Ascending aorta (tissue), 2 donors: ENCODE measurements at regions not wholly inside any gene's neighbourhood (a gene's known extent, or its start where the extent isn't known, plus 50 kb on each side); places are given as distances from the start of the nearest gene placed in this dataset.

Experiments
- DNase-seq, 2 donors: peaks; one replicate each; pipeline ENCODE4 v3.0.0-alpha.2; 2019; ENCODE audit warnings: low spot score in 2 of 2
- H3K27ac ChIP-seq, 2 donors: fragments of 200-600 bp; sonication (generic); one replicate each; pipeline ENCODE4 v1.5.1; 2016 to 2017; ENCODE audit warnings: mild to moderate bottlenecking in 1 of 2
- H3K27me3 ChIP-seq: fragments of 200-600 bp; sonication (generic); one replicate; pipeline ENCODE4 v1.5.1; 2017
- H3K36me3 ChIP-seq, 2 donors: fragments of 200-600 bp; sonication (generic); one replicate each; pipeline ENCODE4 v1.5.1; 2016
- H3K4me1 ChIP-seq, 2 donors: fragments of 200-600 bp; sonication (generic); one replicate each; pipeline ENCODE4 v1.5.1; 2016 to 2017; ENCODE audit warnings: mild to moderate bottlenecking in 1 of 2
- H3K4me3 ChIP-seq, 2 donors: fragments of 200-600 bp; sonication (generic); one replicate each; pipeline ENCODE4 v1.5.1; 2016 to 2017; ENCODE audit warnings: mild to moderate bottlenecking in 1 of 2
- H3K9me3 ChIP-seq, 2 donors: fragments of 200-600 bp; sonication (generic); one replicate each; pipeline ENCODE4 v1.5.1; 2016
- intact Hi-C: fragments of 100-400 bp; cut with DNase I; formaldehyde crosslinking; loops from one replicate; pipeline ENCODE4 v1.15.1; 2023
- TF ChIP-seq, protein P1 (sequence below), 3 experiments: fragments of 200-600 bp in 2 of 3; fragments of 450-650 bp in 1 of 3; sonication (generic) in 2 of 3; IDR thresholded peaks; one replicate each; pipeline ENCODE4 v1.5.1; 2016 to 2019; ENCODE audit warnings: antibody characterized with exemption in 3 of 3, mild to moderate bottlenecking in 1 of 3, moderate library complexity in 1 of 3

DNA sequence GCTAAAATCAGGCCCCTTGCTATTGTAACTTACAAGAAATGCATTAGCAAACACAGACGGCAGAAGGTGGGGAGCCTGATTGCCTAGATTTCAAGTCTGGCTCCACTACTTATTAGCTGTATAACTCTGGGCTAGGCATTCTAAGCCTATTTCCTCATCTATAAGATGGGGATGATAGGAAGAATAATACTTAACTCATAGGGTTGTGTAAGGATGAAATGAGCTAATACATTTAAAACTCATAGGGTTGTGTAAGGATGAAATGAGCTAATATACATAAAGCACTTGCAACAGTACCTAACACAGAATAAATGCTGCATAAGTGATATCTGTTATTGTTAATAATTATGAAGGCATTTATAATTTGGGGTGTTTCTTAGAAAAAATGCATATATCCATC is 60.1 kb upstream of the DIO2 start:
- no peaks in the 10 kb centered on the region for H3K36me3 ChIP-seq
- intact Hi-C loops = no loop called here

DNA sequence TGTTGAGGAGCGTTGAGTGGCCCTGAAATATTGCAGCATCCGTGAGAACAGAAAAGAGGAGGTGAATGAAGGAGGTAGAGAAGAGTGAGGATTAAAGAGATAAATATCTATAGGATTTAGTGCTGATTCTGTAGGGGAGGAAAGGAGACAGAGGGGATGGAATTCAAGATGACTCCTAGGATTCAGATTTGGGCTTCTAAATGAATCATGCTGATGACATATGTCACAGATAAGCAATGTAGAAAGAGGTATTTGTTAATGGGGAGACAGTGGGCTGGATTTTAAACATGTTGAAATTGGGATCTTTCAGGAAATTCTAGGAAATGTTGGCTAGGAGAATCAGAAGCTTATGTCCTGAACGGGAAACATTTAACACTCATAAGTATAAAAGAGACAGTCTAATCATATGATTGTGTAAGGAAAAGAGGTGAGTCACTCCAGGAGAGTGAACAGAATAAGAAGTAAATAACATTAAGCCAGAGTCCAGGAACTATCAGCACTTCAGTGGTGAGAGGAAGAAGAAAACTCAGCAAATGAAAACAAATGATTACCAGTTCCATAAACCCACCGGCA is 58.1 kb upstream of the DIO2 start:
- no peak for DNase-seq
- intact Hi-C loops = no loop called here
- TF ChIP-seq, protein P1, sequence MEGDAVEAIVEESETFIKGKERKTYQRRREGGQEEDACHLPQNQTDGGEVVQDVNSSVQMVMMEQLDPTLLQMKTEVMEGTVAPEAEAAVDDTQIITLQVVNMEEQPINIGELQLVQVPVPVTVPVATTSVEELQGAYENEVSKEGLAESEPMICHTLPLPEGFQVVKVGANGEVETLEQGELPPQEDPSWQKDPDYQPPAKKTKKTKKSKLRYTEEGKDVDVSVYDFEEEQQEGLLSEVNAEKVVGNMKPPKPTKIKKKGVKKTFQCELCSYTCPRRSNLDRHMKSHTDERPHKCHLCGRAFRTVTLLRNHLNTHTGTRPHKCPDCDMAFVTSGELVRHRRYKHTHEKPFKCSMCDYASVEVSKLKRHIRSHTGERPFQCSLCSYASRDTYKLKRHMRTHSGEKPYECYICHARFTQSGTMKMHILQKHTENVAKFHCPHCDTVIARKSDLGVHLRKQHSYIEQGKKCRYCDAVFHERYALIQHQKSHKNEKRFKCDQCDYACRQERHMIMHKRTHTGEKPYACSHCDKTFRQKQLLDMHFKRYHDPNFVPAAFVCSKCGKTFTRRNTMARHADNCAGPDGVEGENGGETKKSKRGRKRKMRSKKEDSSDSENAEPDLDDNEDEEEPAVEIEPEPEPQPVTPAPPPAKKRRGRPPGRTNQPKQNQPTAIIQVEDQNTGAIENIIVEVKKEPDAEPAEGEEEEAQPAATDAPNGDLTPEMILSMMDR (IDR thresholded peaks at IDR 0.05) = no peak
- H3K27ac ChIP-seq = no peak overlapping the region
- H3K4me1 ChIP-seq = no peaks in the 10 kb centered on the region
- no peaks in the 10 kb centered on the region for H3K36me3 ChIP-seq
- H3K9me3 ChIP-seq = no peaks in the 10 kb centered on the region
- H3K4me3 ChIP-seq = no peak overlapping the region
- H3K27me3 ChIP-seq = no peaks in the 10 kb centered on the region

More for the DNA sequence above, 60.1 kb upstream of the DIO2 start:
- no peak for DNase-seq
- no peak overlapping the region for H3K4me3 ChIP-seq
- no peaks in the 10 kb centered on the region for H3K4me1 ChIP-seq
- no peaks in the 10 kb centered on the region for H3K27me3 ChIP-seq
- TF ChIP-seq, protein P1 (IDR thresholded peaks at IDR 0.05) = no peak
- no peak overlapping the region for H3K27ac ChIP-seq
- H3K9me3 ChIP-seq = no peaks in the 10 kb centered on the region

DNA sequence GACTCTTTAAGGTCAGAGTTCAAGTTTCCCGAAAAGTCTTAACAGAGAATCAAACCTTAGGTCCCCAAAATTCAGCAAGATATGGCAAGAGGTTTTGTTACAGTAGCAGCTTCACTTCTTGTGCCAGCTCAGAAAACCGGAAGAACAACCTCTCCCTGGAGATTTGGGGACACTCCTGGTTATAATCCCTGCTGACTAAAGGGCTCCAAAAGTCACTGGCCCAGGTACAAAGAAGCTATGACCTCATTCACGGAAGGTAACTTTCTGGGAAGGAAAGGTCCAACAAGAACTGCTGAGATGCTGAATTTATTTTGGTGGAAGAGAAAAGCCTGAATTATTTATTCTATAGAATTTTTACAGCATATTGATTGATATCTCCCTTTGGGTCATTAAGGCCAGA is 55.6 kb upstream of the DIO2 start:
- TF ChIP-seq, protein P1 (IDR thresholded peaks at IDR 0.05) = no peak
- H3K27ac ChIP-seq = no peak overlapping the region
- no peaks in the 10 kb centered on the region for H3K9me3 ChIP-seq
- H3K4me3 ChIP-seq = no peak overlapping the region
- intact Hi-C loops = no loop called here
- H3K4me1 ChIP-seq = no peaks in the 10 kb centered on the region
- H3K36me3 ChIP-seq = no peaks in the 10 kb centered on the region
- no peak for DNase-seq
- no peaks in the 10 kb centered on the region for H3K27me3 ChIP-seq

DNA sequence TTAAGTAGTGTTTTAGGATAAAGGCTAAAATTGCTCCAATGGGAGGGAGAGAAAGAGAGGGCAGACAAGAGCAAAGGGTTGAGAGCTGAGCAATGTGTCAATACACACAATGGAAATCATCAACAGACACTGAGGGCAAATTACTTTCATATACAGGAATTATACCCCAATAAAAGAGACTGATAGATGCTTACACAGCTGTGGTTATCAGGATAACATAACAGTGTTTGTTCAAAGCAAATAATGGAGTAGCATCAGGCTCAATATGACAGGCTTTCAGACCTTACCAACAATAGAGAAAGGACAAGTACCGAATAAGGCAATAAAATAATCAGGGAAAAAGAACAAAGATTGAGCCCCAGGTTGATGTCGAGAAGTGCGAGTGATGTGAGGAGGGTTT is 53.4 kb upstream of the DIO2 start:
- no peaks in the 10 kb centered on the region for H3K36me3 ChIP-seq
- DNase-seq = no peak
- no peaks in the 10 kb centered on the region for H3K4me1 ChIP-seq
- intact Hi-C loops = no loop called here
- no peaks in the 10 kb centered on the region for H3K27me3 ChIP-seq
- no peak overlapping the region for H3K4me3 ChIP-seq
- no peaks in the 10 kb centered on the region for H3K9me3 ChIP-seq
- no peak overlapping the region for H3K27ac ChIP-seq
- TF ChIP-seq, protein P1 (IDR thresholded peaks at IDR 0.05) = no peak
